ENCODE measurements at regions not wholly inside any gene's neighbourhood (a gene's known extent, or its start where the extent isn't known, plus 50 kb on each side); places are given as distances from the start of the nearest gene placed in this dataset.
"Not testable (repeated sequence)": the region's sequence is repeated elsewhere in the genome, so short reads cannot be mapped to it uniquely, and the experiment has no call there.

GRCh38 chr6:167416676-167417430 is 92.0 kb downstream of the TTLL2 start:
- CTCF ChIA-PET = no interaction called here
- TF ChIP-seq, protein P1, sequence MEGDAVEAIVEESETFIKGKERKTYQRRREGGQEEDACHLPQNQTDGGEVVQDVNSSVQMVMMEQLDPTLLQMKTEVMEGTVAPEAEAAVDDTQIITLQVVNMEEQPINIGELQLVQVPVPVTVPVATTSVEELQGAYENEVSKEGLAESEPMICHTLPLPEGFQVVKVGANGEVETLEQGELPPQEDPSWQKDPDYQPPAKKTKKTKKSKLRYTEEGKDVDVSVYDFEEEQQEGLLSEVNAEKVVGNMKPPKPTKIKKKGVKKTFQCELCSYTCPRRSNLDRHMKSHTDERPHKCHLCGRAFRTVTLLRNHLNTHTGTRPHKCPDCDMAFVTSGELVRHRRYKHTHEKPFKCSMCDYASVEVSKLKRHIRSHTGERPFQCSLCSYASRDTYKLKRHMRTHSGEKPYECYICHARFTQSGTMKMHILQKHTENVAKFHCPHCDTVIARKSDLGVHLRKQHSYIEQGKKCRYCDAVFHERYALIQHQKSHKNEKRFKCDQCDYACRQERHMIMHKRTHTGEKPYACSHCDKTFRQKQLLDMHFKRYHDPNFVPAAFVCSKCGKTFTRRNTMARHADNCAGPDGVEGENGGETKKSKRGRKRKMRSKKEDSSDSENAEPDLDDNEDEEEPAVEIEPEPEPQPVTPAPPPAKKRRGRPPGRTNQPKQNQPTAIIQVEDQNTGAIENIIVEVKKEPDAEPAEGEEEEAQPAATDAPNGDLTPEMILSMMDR (IDR thresholded peaks at IDR 0.05; ENCODE audit: control extremely low read depth, extremely low read depth, low read depth, missing control alignments) = no peak
- POLR2A ChIA-PET = no interaction called here
- DNase-seq (ENCODE audit: extremely low spot score) = no peak

DNA sequence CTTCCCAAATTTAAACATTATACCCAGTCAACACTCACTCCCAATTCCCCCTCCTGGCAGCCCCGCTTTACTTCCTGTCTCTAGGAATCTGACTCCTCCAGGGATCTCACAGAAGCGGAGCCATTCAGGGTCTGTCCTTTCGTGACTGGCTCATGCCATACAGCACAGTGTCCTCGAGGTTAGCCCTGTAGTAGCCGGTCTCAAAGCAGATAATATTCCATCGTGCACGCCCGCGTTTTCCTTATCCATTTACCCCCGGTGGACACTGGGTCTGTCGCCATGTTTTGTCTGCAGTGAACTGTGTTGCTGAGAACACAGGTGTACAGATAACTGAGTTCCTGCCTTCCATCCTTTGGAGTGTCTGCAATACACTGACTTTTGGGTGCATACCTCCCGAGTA is 95.3 kb downstream of the TTLL2 start:
- ChIA-PET POLR2A (no interaction called here), CTCF (no interaction called here)
- no peak for DNase-seq (ENCODE audit: extremely low spot score)
- TF ChIP-seq, protein P1 (IDR thresholded peaks at IDR 0.05; ENCODE audit: control extremely low read depth, extremely low read depth, low read depth, missing control alignments) = no peak

DNA sequence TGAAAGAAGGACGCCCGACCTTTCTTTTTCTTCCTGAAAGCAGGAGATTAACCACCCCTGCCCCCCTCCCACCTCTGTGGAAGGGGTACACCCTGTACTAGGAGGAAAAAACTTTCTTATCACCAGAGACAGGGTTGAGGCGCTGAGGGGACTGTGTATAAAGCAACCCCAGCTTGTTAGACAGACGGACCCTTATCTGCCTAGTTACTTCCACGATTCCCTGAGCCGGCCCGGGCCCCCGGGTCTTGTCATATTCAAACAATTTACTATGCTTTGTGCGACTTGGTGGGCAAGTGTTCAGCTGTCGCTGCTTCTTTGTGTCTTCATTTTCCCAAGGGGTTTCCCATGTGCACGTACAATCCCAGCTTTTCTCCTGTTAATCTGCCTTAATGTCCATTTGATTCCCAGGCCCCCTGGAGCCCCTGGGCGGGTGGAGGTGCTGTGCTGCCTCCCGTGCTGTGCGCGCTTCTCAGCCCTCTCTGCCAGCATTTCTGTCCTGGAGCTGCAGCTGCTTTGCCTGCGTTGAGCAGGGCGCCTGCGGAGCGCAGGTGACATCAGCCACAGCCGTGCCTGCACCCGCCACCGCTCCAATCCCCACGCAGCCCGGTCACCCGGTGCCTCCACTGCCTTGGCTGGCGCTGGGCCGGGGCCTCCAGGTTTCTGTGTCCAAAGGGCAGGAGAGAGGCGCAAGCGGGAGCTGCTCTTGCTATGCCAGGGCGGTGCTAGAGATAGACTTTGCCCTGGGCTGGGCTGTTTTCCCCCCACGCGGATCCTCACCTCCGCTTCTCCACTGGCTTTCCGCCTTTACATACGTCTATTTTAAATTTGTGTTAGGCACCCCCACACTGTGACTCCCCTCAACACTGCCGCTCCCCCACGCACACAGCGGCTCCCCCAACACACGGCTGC is 96.2 kb downstream of the TTLL2 start:
- ChIA-PET CTCF (no interaction called here), POLR2A (no interaction called here)
- DNase-seq (ENCODE audit: extremely low spot score) = no peak
- TF ChIP-seq, protein P1 (IDR thresholded peaks at IDR 0.05; ENCODE audit: control extremely low read depth, extremely low read depth, low read depth, missing control alignments) = no peak

- DNase-seq (ENCODE audit: extremely low spot score); POLR2A ChIA-PET; CTCF ChIA-PET: not testable (repeated sequence)
Measured at GRCh38 chr6:167421944-167422343, 97.1 kb downstream of the TTLL2 start.

DNA sequence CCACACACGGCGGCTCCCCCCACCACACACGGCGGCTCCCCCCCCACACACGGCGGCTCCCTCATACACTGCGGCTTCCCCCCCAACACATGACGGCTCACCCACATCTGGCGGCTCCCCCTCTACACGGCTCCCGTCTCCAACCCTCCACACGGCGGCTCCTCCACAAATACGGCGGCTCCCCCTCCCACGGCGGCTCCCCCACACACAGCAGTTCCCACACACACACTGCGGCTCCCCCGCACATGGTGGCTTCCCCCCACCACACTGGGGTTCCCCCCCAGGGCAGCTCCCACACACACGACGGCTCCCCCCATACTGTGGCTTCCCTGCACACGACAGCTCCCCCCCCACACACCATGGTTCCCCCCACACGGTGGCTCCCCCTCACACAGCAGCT is 98.0 kb downstream of the TTLL2 start:
- TF ChIP-seq, protein P1 (IDR thresholded peaks at IDR 0.05; ENCODE audit: control extremely low read depth, extremely low read depth, low read depth, missing control alignments) = no peak
- POLR2A ChIA-PET = no interaction called here
- no peak for DNase-seq (ENCODE audit: extremely low spot score)
- CTCF ChIA-PET = no interaction called here

DNA sequence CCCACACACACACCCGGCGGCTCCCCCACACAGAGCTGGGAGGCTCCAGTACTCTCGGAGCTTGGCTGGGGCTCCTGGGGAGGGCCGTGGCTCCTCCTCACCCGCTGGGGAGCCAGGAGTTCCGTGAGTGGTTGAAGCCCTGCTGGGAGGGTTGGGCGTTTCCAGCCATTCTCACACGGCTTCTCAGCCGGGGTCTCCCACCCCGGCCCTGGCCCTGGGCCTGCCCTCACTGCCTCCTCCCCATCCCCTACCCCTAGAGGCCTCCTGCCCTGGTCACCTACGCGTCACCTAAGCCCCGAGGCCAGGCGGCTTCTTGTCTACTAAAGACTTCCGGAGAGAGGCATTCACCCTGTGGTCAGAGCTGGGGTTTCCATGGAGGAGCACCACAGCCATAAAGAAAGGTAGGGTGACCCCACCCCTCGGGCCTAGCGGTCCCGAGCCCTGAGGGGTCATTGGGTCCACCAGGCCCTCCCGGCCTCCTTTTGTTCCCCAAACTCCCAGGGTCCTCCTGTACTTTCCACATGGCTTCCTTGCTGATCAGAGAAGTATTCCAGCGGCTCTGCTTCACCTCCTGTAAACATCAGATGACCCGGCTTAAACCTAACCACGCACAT is 99.3 kb downstream of the TTLL2 start:
- TF ChIP-seq, protein P1 (IDR thresholded peaks at IDR 0.05; ENCODE audit: control extremely low read depth, extremely low read depth, low read depth, missing control alignments) = no peak
- ChIA-PET CTCF (no interaction called here), POLR2A (no interaction called here)
- no peak for DNase-seq (ENCODE audit: extremely low spot score)

- POLR2A ChIA-PET = no interaction called here
- CTCF ChIA-PET = no interaction called here
Measured at GRCh38 chr6:167424700-167425099, 99.8 kb downstream of the TTLL2 start.

More at GRCh38 chr6:167424700-167425099, 99.8 kb downstream of the TTLL2 start:
- DNase-seq (ENCODE audit: extremely low spot score) = no peak
- TF ChIP-seq, protein P1 (IDR thresholded peaks at IDR 0.05; ENCODE audit: control extremely low read depth, extremely low read depth, low read depth, missing control alignments) = no peak

Measured in GM10248 (cell line).